ENCODE measurements at regions not wholly inside any gene's neighbourhood (a gene's known extent, or its start where the extent isn't known, plus 50 kb on each side); places are given as distances from the start of the nearest gene placed in this dataset.

GRCh38 chr20:11700831-11701230 is 216.9 kb upstream of the BTBD3 start:
- no peak for TF ChIP-seq POLR2A (IDR thresholded peaks at IDR 0.05; ENCODE audit: low read depth, low read length)
- no peak for TF ChIP-seq POLR2AphosphoS5 (IDR thresholded peaks at IDR 0.05; ENCODE audit: low read depth, low read length)
- TF ChIP-seq TAF1 (IDR thresholded peaks at IDR 0.05; ENCODE audit: low read depth, low read length) = no peak
- no peak for TF ChIP-seq SPI1 (IDR thresholded peaks at IDR 0.05; ENCODE audit: low read depth, low read length)
- no peak for TF ChIP-seq PAX5 (IDR thresholded peaks at IDR 0.05; ENCODE audit: insufficient read depth, low read length, severe bottlenecking)
